ENCODE measurements at regions not wholly inside any gene's neighbourhood (a gene's known extent, or its start where the extent isn't known, plus 50 kb on each side); places are given as distances from the start of the nearest gene placed in this dataset.

GRCh38 chr10:125226823-125227222 lies 66.5 kb upstream of the CTBP2 start:
- no peaks in the 10 kb centered on the region for H3K4me1 ChIP-seq
- DNase-seq (ENCODE audit: low spot score in 2 of 2), result no peak
- H3K4me3 ChIP-seq, result no peak overlapping the region
- no peaks in the 10 kb centered on the region for H3K27me3 ChIP-seq
- TF ChIP-seq EP300 (IDR thresholded peaks at IDR 0.05), result no peak
- H3K9me3 ChIP-seq, result no peaks in the 10 kb centered on the region
- H3K27ac ChIP-seq, result no peak overlapping the region
- no peaks in the 10 kb centered on the region for H3K36me3 ChIP-seq
- 97% methylated on average over 13 of the region's 13 CpGs for WGBS, 2 donors

- no peaks in the 10 kb centered on the region for H3K27me3 ChIP-seq
- no peak for TF ChIP-seq CTCF (IDR thresholded peaks at IDR 0.05)
- TF ChIP-seq EP300 (IDR thresholded peaks at IDR 0.05), result no peak
- no peak for TF ChIP-seq POLR2A (IDR thresholded peaks at IDR 0.05)
- DNase-seq (ENCODE audit: low spot score in 2 of 2), result no peak
- H3K4me3 ChIP-seq, result no peak overlapping the region
- no peak overlapping the region for H3K27ac ChIP-seq
- no peaks in the 10 kb centered on the region for H3K9me3 ChIP-seq
- no peaks in the 10 kb centered on the region for H3K4me1 ChIP-seq
- 69 to 73% methylated on average over 7 of the region's 7 CpGs for WGBS, 2 donors
- no peaks in the 10 kb centered on the region for H3K36me3 ChIP-seq
Measured at GRCh38 chr10:125226005-125226404, 65.6 kb upstream of the CTBP2 start.

DNA sequence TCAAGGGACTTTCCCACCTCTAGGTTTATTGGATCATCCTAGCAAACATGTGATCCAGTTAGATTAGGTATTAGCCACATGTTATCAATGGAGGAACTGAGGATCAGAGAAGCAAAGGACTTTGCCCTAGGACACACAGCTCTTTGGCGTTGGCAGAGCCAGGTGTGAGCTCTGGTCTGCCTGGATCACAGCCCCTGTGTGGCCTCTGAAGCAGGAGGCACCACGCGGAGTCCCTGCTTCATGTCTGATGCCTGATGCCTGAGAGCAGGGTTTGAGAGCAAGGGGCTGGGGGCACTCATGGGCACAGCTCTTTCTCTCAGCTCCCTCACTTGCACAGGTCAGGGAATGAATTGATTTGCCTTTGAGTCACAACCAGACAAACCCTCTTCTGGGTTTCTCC lies 64.7 kb upstream of the CTBP2 start:
- Histone ChIP-seq H3K4me3 (no peak overlapping the region), H3K27ac (no peak overlapping the region), H3K4me1 (no peaks in the 10 kb centered on the region), H3K36me3 (no peaks in the 10 kb centered on the region), H3K27me3 (no peaks in the 10 kb centered on the region), H3K9me3 (no peaks in the 10 kb centered on the region)
- TF ChIP-seq CTCF (IDR thresholded peaks at IDR 0.05) (no peak), EP300 (IDR thresholded peaks at IDR 0.05) (no peak), POLR2A (IDR thresholded peaks at IDR 0.05) (no peak)
- DNase-seq (ENCODE audit: low spot score in 2 of 2), result no peak
- WGBS, 2 donors, result 84 to 92% methylated on average over 3 of the region's 3 CpGs

- Histone ChIP-seq H3K9me3 (no peaks in the 10 kb centered on the region), H3K4me3 (no peak overlapping the region), H3K36me3 (no peaks in the 10 kb centered on the region), H3K27me3 (no peaks in the 10 kb centered on the region), H3K27ac (no peak overlapping the region), H3K4me1 (no peaks in the 10 kb centered on the region)
- 71 to 80% methylated on average over 16 of the region's 16 CpGs for WGBS, 2 donors
- TF ChIP-seq EP300 (IDR thresholded peaks at IDR 0.05) (no peak), POLR2A (IDR thresholded peaks at IDR 0.05) (no peak), CTCF (IDR thresholded peaks at IDR 0.05) (no peak)
- DNase-seq (ENCODE audit: low spot score in 2 of 2), result no peak
Measured at GRCh38 chr10:125222515-125223308, 62.3 kb upstream of the CTBP2 start.

- no peak overlapping the region for H3K27ac ChIP-seq
- H3K4me3 ChIP-seq, result no peak overlapping the region
- no peaks in the 10 kb centered on the region for H3K27me3 ChIP-seq
- no peaks in the 10 kb centered on the region for H3K4me1 ChIP-seq
- H3K36me3 ChIP-seq, result no peaks in the 10 kb centered on the region
- no peak for DNase-seq (ENCODE audit: low spot score in 2 of 2)
- no peaks in the 10 kb centered on the region for H3K9me3 ChIP-seq
- TF ChIP-seq CTCF (IDR thresholded peaks at IDR 0.05), result no peak
- TF ChIP-seq EP300 (IDR thresholded peaks at IDR 0.05), result no peak
- WGBS, 2 donors, result 78 to 80% methylated on average over 8 of the region's 8 CpGs
Measured at GRCh38 chr10:125221716-125222115, 61.4 kb upstream of the CTBP2 start.
